Esophagus muscularis mucosa (tissue), 4 donors: ENCODE measurements at regions not wholly inside any gene's neighbourhood (a gene's known extent, or its start where the extent isn't known, plus 50 kb on each side); places are given as distances from the start of the nearest gene placed in this dataset.

Experiments
- CTCF ChIP-seq, 3 experiments: fragments of 200-600 bp in 2 of 3; fragments of 450-650 bp in 1 of 3; sonication (generic) in 2 of 3; IDR thresholded peaks; one replicate each; pipeline ENCODE4 v1.5.1; 2017 to 2019; ENCODE audit warnings: antibody characterized with exemption in 3 of 3, mild to moderate bottlenecking in 2 of 3, moderate library complexity in 1 of 3
- EP300 ChIP-seq: sonication (generic); formaldehyde crosslinking; IDR thresholded peaks from one replicate; pipeline ENCODE4 v1.6.1; 2017; ENCODE audit warnings: antibody characterized with exemption
- POLR2A ChIP-seq: fragments of 450-650 bp; IDR thresholded peaks from one replicate; pipeline ENCODE4 v1.6.1; 2017; ENCODE audit warnings: antibody characterized with exemption, moderate library complexity, mild to moderate bottlenecking, low read depth
- POLR2AphosphoS5 ChIP-seq, 2 donors: sonication (generic); formaldehyde crosslinking; IDR thresholded peaks; one replicate each; pipeline ENCODE4 v1.6.1; 2017; ENCODE audit warnings: antibody characterized with exemption in 2 of 2

GRCh38 chr15:62625429-62626033 is 417.0 kb upstream of the TPM1 start:
- no peak for TF ChIP-seq CTCF (IDR thresholded peaks at IDR 0.05)
- TF ChIP-seq POLR2AphosphoS5 (IDR thresholded peaks at IDR 0.05), result no peak
- TF ChIP-seq POLR2A, result no peak
- TF ChIP-seq EP300, result no peak
